GM13977 (cell line): ENCODE measurements at regions not wholly inside any gene's neighbourhood (a gene's known extent, or its start where the extent isn't known, plus 50 kb on each side); places are given as distances from the start of the nearest gene placed in this dataset.

Source experiments
- DNase-seq: peaks from one replicate; pipeline ENCODE4 v3.0.0; 2012; ENCODE audit warnings: low spot score
- in situ Hi-C: fragments of 300-500 bp; cut with MboI; formaldehyde crosslinking; loops from one replicate; pipeline ENCODE4 v1.12.0; 2022; ENCODE audit warnings: low sequenced_read_pairs, low pct_unique_long_range_greater_than_20kb, mixed read lengths, inconsistent platforms; ENCODE audit not compliant: unreplicated experiment
- TF ChIP-seq, protein P1 (sequence below): IDR thresholded peaks from 2 replicates; pipeline ENCODE4 v1.5.1; 2012; ENCODE audit warnings: mild to moderate bottlenecking, control low read depth; ENCODE audit not compliant: insufficient read depth; ENCODE audit errors: extremely low read depth, missing control alignments

DNA sequence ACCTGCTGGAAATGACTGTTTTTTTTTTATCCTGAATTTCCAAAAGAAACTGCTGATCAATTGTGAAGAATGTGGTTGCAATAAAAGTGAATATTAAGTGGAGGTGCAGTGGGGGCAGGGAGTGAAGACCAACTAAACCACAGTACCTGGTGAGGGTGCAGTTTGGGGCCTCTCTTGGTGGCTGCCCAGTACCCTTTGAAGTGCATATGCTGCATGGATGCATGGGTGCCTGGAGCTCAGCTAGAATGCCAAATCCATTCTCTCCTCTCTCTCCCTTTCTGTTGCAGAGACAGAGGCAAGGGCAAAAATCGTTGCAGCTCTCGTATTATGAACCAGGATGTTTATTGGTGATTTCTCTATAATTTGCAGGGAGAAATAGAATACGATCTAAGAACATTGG, 420.5 kb upstream of the ONECUT1 start:
- TF ChIP-seq, protein P1, sequence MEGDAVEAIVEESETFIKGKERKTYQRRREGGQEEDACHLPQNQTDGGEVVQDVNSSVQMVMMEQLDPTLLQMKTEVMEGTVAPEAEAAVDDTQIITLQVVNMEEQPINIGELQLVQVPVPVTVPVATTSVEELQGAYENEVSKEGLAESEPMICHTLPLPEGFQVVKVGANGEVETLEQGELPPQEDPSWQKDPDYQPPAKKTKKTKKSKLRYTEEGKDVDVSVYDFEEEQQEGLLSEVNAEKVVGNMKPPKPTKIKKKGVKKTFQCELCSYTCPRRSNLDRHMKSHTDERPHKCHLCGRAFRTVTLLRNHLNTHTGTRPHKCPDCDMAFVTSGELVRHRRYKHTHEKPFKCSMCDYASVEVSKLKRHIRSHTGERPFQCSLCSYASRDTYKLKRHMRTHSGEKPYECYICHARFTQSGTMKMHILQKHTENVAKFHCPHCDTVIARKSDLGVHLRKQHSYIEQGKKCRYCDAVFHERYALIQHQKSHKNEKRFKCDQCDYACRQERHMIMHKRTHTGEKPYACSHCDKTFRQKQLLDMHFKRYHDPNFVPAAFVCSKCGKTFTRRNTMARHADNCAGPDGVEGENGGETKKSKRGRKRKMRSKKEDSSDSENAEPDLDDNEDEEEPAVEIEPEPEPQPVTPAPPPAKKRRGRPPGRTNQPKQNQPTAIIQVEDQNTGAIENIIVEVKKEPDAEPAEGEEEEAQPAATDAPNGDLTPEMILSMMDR = no peak
- in situ Hi-C loops = loop anchor here (25.0 kb wide), 1 partner anchor 398 kb away; no protein-coding TSS in a partner anchor

DNA sequence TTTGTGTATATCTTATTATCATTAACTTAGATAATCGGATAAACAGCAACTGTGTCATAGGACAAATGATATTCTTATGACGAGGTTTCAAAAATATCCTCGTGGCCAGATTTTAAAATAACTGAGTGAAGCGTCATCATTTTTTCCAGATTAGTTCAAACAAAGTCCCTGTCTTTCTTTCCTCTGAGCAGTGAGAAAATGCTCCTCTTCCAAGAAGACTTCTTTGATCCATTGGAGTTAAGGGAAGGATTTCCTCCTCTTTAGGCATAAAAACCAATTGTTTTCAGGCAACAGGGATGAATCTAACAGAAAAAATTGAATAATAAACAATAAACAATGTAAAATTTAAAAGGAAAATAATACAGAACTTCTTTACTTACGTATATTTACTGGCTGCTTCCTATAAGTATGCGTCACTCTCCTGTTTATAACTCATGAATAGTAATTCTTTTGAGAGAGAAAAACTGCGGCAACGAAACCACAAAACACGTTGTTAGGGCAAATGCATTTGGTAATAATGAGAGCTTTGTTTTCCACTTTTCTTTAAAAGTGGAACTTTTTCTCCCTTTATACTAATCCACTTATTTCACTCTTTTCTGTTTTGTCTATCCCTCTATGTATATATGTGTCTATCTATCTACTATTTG, 419.4 kb upstream of the ONECUT1 start:
- in situ Hi-C loops = loop anchor here (25.0 kb wide), 1 partner anchor 397 kb away; no protein-coding TSS in a partner anchor
- TF ChIP-seq, protein P1 = no peak
- no peak for DNase-seq

More for the DNA sequence above, 420.5 kb upstream of the ONECUT1 start:
- DNase-seq = no peak

DNA sequence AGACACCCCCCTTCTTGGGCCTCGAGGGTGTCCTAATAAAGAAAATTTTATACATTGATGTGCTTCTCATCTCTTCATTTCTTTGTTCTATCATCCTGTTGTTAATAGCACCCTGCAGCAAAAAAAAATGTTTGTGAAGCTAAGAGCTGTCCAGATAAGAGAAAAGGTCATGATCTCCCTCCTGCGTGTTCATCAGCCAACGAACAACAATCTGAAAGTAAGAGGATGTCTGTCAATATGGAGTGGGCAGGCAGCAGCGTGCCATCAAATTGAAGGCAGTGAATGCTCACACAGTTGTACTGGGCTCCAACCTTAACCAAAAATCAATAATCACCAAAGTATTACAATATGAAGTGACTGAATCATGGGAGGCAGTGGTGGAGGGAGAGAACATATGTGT, 418.6 kb upstream of the ONECUT1 start:
- DNase-seq = no peak
- in situ Hi-C loops = loop anchor here (25.0 kb wide), 1 partner anchor 396 kb away; no protein-coding TSS in a partner anchor
- TF ChIP-seq, protein P1 = no peak

DNA sequence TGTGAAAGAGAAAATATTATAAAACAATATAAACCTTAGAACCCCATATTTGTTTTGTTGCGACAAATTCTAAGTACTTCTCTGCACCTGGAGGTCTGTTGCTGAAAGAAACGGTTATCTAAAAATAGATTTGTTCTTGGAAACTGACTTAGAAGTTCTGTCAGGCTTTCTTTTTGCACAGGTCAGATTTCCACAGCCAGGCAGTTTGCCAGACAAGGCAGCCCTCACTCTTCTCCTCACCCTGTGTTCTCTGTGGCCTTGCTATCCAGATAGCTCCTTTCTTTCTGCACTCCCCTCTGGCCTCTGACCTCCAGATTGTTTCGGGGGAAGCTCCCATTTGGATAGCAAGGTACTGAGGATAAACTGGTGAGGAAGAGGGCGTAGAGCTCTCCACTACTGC, 413.3 kb upstream of the ONECUT1 start:
- TF ChIP-seq, protein P1 = no peak
- in situ Hi-C loops = loop anchor here (25.0 kb wide), 1 partner anchor 391 kb away; no protein-coding TSS in a partner anchor
- DNase-seq = no peak

DNA sequence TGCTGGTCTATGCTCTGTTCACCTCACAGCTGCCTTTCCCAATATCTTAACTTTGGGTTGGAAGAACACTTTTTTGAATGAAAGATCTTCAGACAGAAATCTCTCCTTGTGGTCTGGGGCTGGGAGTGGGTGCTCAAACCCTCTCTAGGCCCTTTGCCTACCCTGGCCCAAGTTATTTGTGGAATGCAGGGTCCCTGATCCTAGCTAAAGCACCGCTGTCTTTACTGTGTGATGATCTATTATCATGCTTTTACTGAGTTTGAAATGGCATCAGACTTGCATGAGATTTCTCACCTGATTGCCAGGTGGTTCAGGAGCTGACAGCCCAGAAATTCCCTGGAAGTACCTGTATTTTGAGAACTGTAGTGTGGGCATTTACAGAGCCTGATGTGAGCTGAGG, 412.7 kb upstream of the ONECUT1 start:
- in situ Hi-C loops = loop anchor here (25.0 kb wide), 1 partner anchor 391 kb away; no protein-coding TSS in a partner anchor
- no peak for DNase-seq
- TF ChIP-seq, protein P1 = no peak

DNA sequence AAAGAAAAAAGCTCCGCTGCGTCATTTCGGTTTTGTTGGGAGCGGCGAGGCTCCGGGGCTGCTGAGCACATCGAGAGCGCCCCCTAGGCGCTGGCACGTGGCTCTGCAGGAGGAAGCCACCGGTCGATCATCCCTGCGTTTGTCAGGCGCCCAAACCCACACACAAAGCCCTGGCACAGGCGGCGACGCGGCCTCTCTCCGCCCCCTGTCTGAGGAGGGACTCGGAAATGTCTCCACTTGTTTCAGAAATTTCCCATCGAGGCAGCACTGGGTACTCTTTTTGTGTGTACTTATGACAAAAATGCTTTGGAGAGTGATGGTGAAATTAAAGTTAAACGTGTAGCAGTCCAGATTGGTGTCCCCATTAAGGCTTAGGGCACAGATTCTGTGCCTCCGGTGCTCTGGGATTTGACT, 407.3 kb upstream of the ONECUT1 start:
- in situ Hi-C loops = no loop called here
- DNase-seq = peak; percentile 46
- TF ChIP-seq, protein P1 = peak; percentile 91
